Skeletal muscle tissue (tissue), 3 donors: ENCODE measurements at regions not wholly inside any gene's neighbourhood (a gene's known extent, or its start where the extent isn't known, plus 50 kb on each side); places are given as distances from the start of the nearest gene placed in this dataset.

ENCODE experiments used
- H3K27ac ChIP-seq: one replicate; pipeline ENCODE4 v1.7.0; 2013; ENCODE audit warnings: mild to moderate bottlenecking, low read depth, low read length, inconsistent platforms
- H3K27me3 ChIP-seq, 3 donors: one replicate each; pipeline ENCODE4 v1.7.0; 2013; ENCODE audit warnings: low read length in 3 of 3; ENCODE audit not compliant: control insufficient read depth in 3 of 3, insufficient read depth in 3 of 3
- H3K36me3 ChIP-seq, 3 donors: one replicate each; pipeline ENCODE4 v1.7.0; 2013; ENCODE audit warnings: low read length in 3 of 3; ENCODE audit not compliant: control insufficient read depth in 3 of 3, insufficient read depth in 3 of 3
- H3K4me1 ChIP-seq, 3 donors: one replicate each; pipeline ENCODE4 v1.7.0; 2013; ENCODE audit warnings: low read length in 3 of 3, mild to moderate bottlenecking in 3 of 3; ENCODE audit not compliant: control insufficient read depth in 3 of 3, insufficient read depth in 3 of 3
- H3K4me3 ChIP-seq, 3 donors: one replicate each; pipeline ENCODE4 v1.7.0; 2013; ENCODE audit warnings: low read length in 3 of 3
- H3K9ac ChIP-seq, 3 donors: one replicate each; pipeline ENCODE4 v1.7.0; 2013; ENCODE audit warnings: low read length in 3 of 3, mild to moderate bottlenecking in 3 of 3, moderate library complexity in 2 of 3, low read depth in 1 of 3
- H3K9me3 ChIP-seq, 3 donors: one replicate each; pipeline ENCODE4 v1.7.0; 2013; ENCODE audit warnings: low read length in 3 of 3; ENCODE audit not compliant: control insufficient read depth in 3 of 3
- donor health status: Osteomylitis.

DNA sequence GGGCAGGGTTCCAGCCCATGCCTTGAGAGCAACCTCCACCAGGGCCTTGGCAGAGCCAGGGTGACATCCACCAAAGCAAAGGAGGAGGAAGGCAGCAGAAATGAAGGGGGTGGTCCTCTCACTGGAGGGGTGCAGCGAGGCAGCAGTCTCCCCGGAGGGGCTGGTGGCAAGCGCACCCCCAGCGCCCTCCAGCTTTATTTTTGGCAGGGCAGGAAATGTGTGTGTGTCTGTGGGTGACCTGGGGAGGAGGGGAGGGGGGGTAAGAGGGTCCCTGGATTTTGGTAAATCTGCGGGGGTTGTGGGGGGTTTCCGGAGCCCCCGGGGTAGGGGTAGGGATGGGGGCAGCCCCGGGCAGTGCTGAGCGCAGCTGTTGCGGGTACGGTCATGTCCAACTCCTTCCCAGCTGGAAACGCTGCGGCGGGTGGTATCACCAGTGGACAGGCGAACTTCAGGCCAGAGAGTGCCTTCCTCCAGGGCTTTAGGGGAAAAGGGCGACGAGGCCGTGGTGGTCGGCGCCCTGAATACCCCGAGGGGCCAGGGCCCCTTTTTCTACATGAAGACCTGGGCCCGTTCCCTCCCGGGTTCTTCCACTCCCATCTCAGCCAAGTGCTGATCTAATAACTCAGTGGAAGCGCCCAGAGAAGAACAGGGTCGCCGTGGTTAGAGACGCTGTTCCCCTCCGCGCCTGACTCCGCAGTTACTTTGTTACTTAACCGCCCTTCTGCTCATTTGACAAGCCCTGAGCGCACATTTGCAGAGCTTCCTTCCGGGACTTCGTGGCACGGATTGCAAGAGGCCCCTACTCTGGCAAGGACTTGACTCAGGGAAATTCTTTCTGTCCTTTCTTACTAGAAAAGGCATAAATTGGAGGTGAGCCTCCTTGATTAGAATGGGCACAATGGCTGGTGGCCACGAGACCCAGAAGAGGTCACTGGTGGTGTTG is 55.2 kb downstream of the FOS start:
- Histone ChIP-seq H3K9ac (peak overlapping the region in 1 of 3 donors; percentile 40), H3K27ac (peak overlapping the region; percentile 54), H3K4me1 (peaks cover 2 to 12% (median 4%) of the 10 kb centered on the region in 3 donors), H3K4me3 (peak overlapping the region in 1 of 3 donors; percentile 28), H3K36me3 (no peaks in the 10 kb centered on the region), H3K9me3 (no peaks in the 10 kb centered on the region), H3K27me3 (no peaks in the 10 kb centered on the region)

DNA sequence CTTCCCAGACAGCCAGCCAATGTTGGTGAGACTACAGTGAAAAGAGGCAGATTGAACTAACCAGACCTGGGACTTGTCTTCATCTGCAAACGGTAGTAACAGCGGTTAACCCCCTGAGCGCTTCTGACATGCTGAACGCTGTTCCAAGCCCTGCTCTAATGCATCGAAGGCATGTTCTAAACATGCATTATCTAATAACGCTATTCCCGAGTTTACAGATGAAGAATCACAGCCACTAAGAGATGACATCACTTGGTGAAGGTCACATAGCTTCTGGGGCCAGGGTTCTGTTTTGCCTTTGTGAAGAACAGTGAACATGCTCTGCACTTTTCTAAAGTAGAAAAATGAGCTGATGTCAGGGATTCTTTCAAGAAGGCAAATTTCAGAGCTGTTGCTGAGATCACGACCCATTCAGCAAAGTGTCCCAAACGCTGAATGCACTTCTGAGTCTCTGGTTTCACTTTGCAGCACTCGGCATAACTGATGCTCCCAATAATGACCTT is 56.0 kb downstream of the FOS start:
- H3K4me3 ChIP-seq = peak overlapping the region in 2 of 3 donors; percentile 28 to 54
- H3K9ac ChIP-seq = peak overlapping the region in 1 of 3 donors; percentile 1
- H3K36me3 ChIP-seq = no peaks in the 10 kb centered on the region
- H3K4me1 ChIP-seq = peaks cover 8 to 18% (median 9%) of the 10 kb centered on the region in 3 donors
- no peaks in the 10 kb centered on the region for H3K9me3 ChIP-seq
- H3K27ac ChIP-seq = peak overlapping the region; percentile 54
- H3K27me3 ChIP-seq = no peaks in the 10 kb centered on the region

DNA sequence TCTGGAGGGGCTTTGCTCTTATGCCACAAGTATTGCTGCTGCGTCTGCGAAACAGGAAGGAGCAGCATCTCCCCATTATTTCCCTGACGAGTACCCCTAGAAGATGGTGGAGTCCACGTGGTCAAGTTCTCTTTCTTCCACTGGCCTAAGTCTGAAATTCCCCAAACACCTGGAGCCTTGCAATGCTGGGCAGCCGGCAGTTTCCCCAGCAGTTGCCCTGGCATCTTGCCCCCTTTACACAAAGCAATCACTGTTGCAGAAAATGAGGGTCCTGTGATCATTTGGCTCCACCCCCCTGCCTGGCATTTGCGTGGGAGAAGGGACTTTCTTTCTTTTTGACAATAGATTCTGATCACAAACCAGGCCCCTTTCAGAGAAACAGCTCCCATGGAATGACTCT is 56.9 kb downstream of the FOS start:
- H3K4me3 ChIP-seq = no peak overlapping the region
- H3K9me3 ChIP-seq = no peaks in the 10 kb centered on the region
- H3K4me1 ChIP-seq = peaks cover 17 to 27% (median 19%) of the 10 kb centered on the region in 3 donors
- no peak overlapping the region for H3K9ac ChIP-seq
- H3K27me3 ChIP-seq = no peaks in the 10 kb centered on the region
- no peak overlapping the region for H3K27ac ChIP-seq
- no peaks in the 10 kb centered on the region for H3K36me3 ChIP-seq

DNA sequence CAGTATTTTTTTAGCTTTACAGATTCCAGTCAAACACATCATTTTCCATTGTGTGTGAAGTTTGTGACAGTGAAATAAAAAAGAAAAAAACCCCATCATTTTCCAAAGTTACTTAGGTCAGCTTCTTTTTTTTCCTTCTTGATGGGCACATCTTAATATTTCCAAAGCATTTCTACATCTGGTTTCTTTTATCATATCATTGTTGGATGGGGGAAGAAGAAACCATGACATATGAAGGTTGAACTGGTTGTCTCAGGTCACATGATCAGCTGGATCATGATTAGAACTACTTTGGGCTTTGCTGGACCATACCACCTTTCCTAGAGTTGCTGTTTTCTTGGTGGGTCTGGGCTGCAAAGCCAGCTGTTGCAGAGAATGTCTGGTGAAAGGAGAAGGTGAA is 59.8 kb downstream of the FOS start:
- no peaks in the 10 kb centered on the region for H3K9me3 ChIP-seq
- H3K4me3 ChIP-seq = no peak overlapping the region
- H3K36me3 ChIP-seq = no peaks in the 10 kb centered on the region
- no peaks in the 10 kb centered on the region for H3K27me3 ChIP-seq
- no peak overlapping the region for H3K27ac ChIP-seq
- H3K9ac ChIP-seq = no peak overlapping the region
- H3K4me1 ChIP-seq = peaks cover 29 to 42% (median 33%) of the 10 kb centered on the region in 3 donors

DNA sequence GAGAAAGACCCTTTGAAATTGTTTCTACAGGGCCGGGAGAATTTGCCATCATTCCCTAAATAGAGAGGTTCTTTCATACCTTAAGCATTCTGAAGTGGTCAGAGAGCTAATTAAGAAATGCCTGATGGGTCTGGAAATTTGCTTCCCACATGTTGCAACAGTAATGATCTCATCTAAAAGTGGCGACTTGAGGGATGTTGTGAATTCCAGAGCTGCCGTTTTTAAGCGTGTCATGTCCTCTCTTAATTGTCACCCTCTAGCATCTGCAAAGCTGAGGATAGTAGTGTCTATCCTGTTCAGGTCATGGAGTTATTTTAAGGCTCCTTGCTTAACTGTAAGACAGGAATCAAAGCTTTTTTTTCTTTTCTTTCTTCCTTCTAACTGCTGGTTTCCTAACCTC is 60.4 kb downstream of the FOS start:
- Histone ChIP-seq H3K4me1 (peaks cover 30 to 42% (median 33%) of the 10 kb centered on the region in 3 donors), H3K9ac (no peak overlapping the region), H3K27ac (no peak overlapping the region), H3K9me3 (no peaks in the 10 kb centered on the region), H3K27me3 (no peaks in the 10 kb centered on the region), H3K4me3 (no peak overlapping the region), H3K36me3 (no peaks in the 10 kb centered on the region)

DNA sequence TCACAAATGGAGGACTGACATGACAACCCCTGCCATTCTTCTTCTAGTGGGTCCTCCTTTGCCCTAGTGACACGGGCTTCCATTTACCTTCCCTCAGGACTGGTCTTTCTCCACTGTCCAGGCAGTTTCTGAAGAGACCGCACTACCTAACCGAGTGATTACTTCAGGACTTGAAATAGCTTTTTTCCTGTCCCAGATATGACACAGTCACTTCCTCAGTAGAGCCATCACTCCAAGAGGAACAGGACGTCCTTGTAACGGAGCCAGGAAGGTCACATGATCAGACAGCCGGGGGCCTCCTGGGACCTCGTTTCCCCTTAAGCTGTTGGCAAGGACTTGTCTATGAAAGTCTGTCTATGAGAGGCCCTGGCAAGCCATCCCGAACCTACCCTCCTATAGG is 62.3 kb downstream of the FOS start:
- H3K4me1 ChIP-seq = peaks cover 31 to 40% (median 34%) of the 10 kb centered on the region in 3 donors
- H3K27me3 ChIP-seq = no peaks in the 10 kb centered on the region
- H3K4me3 ChIP-seq = peak overlapping the region; percentile 30 to 58 (median 55)
- H3K27ac ChIP-seq = peak overlapping the region; percentile 92
- no peaks in the 10 kb centered on the region for H3K36me3 ChIP-seq
- no peaks in the 10 kb centered on the region for H3K9me3 ChIP-seq
- H3K9ac ChIP-seq = peak overlapping the region in 2 of 3 donors; percentile 35 to 62

DNA sequence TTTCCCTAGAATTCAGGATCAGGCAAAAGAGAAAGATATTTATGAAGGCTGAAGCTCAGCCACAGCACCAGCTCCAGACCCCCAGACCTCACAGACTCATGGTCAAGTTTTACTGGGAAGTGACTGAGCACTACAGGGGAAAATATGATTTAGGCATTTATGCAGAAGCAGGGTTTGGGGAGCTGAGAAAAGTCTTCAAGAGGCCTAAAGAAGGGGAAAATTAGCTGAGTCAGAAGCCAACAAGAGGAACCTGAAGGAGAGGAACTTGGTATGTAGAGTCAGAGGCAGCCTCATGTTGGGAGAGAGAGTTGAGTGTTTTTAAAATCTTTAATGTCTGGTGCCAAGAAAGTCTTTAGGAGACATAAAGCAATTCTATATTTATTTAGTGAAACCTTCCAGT is 63.0 kb downstream of the FOS start:
- Histone ChIP-seq H3K9ac (no peak overlapping the region), H3K27me3 (no peaks in the 10 kb centered on the region), H3K36me3 (no peaks in the 10 kb centered on the region), H3K9me3 (no peaks in the 10 kb centered on the region), H3K4me1 (peaks cover 31 to 40% (median 34%) of the 10 kb centered on the region in 3 donors), H3K4me3 (peak overlapping the region in 1 of 3 donors; percentile 55), H3K27ac (peak overlapping the region; percentile 92)

DNA sequence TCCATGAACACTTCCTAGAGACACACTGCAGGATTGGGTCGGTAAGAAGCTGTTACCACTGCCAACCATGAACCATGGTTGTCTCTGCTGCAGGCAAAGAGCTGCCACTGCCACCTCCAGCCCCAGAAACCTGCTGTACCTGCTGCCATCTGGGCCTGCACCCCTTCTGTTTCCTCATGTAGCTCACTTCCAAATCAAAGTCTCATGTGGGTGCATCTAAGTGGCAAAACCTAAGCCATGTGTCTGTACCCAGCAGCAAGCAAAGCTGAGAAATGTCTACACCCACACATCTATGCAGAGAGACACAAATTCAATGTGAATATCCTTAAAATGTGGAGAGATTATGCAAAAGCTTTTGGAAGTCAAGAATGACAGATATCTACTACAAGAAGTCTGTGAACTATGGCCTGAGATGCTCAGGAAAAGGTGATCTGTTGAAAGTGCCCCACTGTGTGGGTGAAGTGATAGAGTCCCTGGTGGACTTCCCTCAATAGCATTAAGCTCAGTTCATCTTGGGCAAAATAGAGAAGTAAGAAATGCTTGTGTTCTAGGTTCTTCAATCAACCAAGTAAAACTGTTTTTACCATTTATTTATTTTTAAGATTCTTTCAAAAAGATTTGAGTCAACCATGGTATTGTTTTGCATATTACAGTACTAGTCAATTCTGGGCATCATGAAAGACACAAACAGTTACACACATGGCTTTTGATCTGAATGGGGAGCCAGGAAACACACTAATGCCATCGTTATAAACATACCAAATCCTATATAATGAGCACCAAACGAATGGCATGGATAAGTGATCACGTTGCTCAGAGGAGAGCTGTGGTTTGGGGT is 64.4 kb downstream of the FOS start:
- H3K4me1 ChIP-seq = peaks cover 31 to 40% (median 34%) of the 10 kb centered on the region in 3 donors
- no peak overlapping the region for H3K9ac ChIP-seq
- H3K27ac ChIP-seq = no peak overlapping the region

DNA sequence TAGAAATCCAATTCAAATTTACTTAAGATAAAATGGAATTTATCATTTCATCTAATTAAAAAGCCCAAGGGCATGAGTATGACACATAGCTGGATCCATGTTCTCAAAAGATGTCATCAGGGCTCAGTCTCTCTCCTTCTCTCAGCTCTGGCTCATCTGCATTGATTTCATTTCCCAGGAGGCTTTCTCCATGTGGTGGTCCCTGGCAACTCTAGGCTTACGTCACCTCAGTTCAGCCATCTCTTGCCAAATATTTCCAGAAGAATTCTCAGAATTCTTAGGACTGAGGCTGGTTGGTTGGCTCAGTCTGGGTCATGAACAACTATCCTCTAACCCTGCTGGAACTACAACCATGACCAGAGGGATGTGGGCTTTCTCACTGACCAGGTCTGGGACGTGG is 65.3 kb downstream of the FOS start:
- Histone ChIP-seq H3K27ac (no peak overlapping the region), H3K27me3 (no peaks in the 10 kb centered on the region), H3K9me3 (no peaks in the 10 kb centered on the region), H3K36me3 (no peaks in the 10 kb centered on the region), H3K9ac (no peak overlapping the region), H3K4me1 (peaks cover 29 to 36% (median 29%) of the 10 kb centered on the region in 3 donors), H3K4me3 (no peak overlapping the region)

More for the DNA sequence above, 64.4 kb downstream of the FOS start:
- Histone ChIP-seq H3K9me3 (no peaks in the 10 kb centered on the region), H3K27me3 (no peaks in the 10 kb centered on the region), H3K4me3 (no peak overlapping the region), H3K36me3 (no peaks in the 10 kb centered on the region)
